Ovary (tissue), 7 donors: ENCODE measurements at regions not wholly inside any gene's neighbourhood (a gene's known extent, or its start where the extent isn't known, plus 50 kb on each side); places are given as distances from the start of the nearest gene placed in this dataset.

Experiments used
- DNase-seq, 5 donors: peaks; one replicate each; pipeline ENCODE4 v3.0.0-alpha.2; 2019 to 2020
- H3K27ac ChIP-seq, 2 donors: fragments of 200-600 bp; one replicate each; pipeline versions ENCODE4 v1.5.1 to v1.8.0; 2019 to 2022
- H3K27me3 ChIP-seq: fragments of 200-600 bp; one replicate; pipeline ENCODE4 v1.8.0; 2022
- H3K36me3 ChIP-seq: fragments of 200-600 bp; sonication (generic); one replicate; pipeline ENCODE4 v1.5.1; 2019
- H3K4me1 ChIP-seq: one replicate; pipeline ENCODE4 v1.8.1; 2013; ENCODE audit warnings: mild to moderate bottlenecking, moderate library complexity; ENCODE audit not compliant: insufficient read depth
- H3K4me3 ChIP-seq: fragments of 200-600 bp; sonication (generic); one replicate; pipeline ENCODE4 v1.5.1; 2017
- H3K9me3 ChIP-seq, 2 donors: fragments of 200-600 bp in 1 of 2; sonication (generic) in 1 of 2; one replicate each; pipeline versions ENCODE4 v1.5.1 to v1.8.1; 2013 to 2019; ENCODE audit warnings: mild to moderate bottlenecking in 1 of 2, moderate library complexity in 1 of 2
- EP300 ChIP-seq: sonication (generic); formaldehyde crosslinking; IDR thresholded peaks from one replicate; pipeline ENCODE4 v1.6.1; 2017; ENCODE audit warnings: antibody characterized with exemption
- POLR2A ChIP-seq: fragments of 450-650 bp; IDR thresholded peaks from one replicate; pipeline ENCODE4 v1.6.1; 2017; ENCODE audit warnings: antibody characterized with exemption, mild to moderate bottlenecking, moderate library complexity
- WGBS, 3 donors: extraction: QIAGEN DNeasy Blood & Tissue Kit in 1 of 3; methylation state at CpG; one replicate each; pipeline versions ENCODE4 v1.1.5 to v1.1.7; 2013 to 2017; 5-methylcytosine and 5-hydroxymethylcytosine counted together
- intact Hi-C, 4 donors: fragments of 100-400 bp; cut with DNase I; formaldehyde crosslinking; loops; one replicate each; pipeline versions ENCODE4 v1.11.0 to v1.15.1; 2022 to 2023
- TF ChIP-seq, protein P1 (sequence below), 3 donors: fragments of 450-650 bp in 2 of 3; fragments of 200-600 bp in 1 of 3; IDR thresholded peaks; one replicate each; pipeline versions ENCODE4 v1.5.1 to v1.8.0; 2016 to 2022; ENCODE audit warnings: antibody characterized with exemption in 3 of 3, mild to moderate bottlenecking in 1 of 3
- donor health status: DM: no; HTN: no; CAD: no; lungs with moderate emphysema.
- donor health status: DM: no; HTN: no; CAD: no.
- donor health status: Bipolar disorder and iron deficiency.
- donor health status: DM: no; HTN: no; CAD: no.
- donor health status: DM: yes; HTN: yes; CAD: no.

DNA sequence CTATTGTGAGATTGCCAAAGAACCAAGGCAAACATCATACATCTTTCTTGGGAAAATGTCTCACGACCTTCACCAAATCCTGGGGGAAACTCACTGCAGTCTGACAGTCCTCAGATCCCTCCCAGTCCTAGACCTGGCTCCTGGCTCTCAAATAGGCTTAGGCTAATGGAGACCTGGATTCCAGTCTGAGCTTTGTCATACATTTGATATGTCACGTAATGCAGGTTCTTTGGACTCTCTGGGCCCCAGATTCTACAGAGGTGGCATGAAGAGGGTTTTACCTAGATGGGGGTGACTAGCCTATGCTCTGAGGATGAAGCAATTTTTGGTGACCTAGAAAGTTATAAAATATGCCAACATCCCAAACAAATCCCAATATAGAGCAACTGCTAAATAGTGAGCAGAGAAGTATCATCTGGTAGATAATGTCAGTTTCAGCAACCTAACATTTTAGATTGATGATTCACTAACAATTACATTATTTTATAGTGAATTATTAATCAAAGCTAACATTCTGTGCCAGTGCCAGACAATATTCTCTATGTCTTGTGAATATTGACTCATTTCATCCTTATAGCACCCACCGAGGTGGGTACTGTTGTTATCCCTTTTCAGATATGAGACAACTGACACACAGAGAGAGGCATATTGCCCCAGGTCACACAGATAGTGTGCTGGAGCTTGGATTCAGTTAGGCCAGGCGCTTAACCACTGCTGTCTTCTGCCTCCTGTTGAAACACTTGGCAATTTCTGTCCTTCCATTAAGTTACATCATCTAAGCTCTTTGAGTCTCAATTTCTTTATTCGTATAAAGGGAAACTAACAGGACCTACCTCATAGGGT is 195.4 kb upstream of the MAMLD1 start:
- intact Hi-C loops = no loop called here
- no peaks in the 10 kb centered on the region for H3K4me1 ChIP-seq
- WGBS, 3 donors = 59 to 75% (median 64%) methylated on average over 5 of the region's 5 CpGs
- no peaks in the 10 kb centered on the region for H3K27me3 ChIP-seq
- no peak overlapping the region for H3K4me3 ChIP-seq
- H3K27ac ChIP-seq = no peak overlapping the region
- no peaks in the 10 kb centered on the region for H3K36me3 ChIP-seq
- TF ChIP-seq POLR2A (no peak), EP300 (no peak)
- DNase-seq = no peak
- H3K9me3 ChIP-seq = no peaks in the 10 kb centered on the region

DNA sequence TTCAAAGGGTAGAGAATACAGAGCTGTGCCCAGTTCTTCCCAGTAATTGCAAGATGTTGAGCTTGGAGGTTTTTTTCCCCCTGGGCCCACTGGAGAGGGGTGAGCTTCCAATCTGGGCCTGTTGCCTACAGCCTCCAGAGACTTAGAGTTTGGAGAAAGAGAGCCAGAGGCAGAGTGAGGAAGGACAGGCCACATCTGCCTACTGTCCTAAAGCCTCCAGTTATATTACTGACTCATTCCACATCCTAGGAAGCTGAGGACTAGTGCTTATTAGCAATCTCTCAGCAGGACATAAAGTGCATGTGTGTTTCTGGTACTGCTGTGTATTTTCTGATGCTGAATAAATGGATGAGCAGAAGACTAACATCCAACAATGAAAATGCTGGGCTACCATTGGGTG is 181.0 kb upstream of the MAMLD1 start:
- intact Hi-C loops = no loop called here
- Histone ChIP-seq H3K4me1 (no peaks in the 10 kb centered on the region), H3K4me3 (no peak overlapping the region), H3K36me3 (no peaks in the 10 kb centered on the region), H3K27ac (no peak overlapping the region), H3K9me3 (no peaks in the 10 kb centered on the region), H3K27me3 (no peaks in the 10 kb centered on the region)
- TF ChIP-seq POLR2A = no peak
- no peak for DNase-seq

DNA sequence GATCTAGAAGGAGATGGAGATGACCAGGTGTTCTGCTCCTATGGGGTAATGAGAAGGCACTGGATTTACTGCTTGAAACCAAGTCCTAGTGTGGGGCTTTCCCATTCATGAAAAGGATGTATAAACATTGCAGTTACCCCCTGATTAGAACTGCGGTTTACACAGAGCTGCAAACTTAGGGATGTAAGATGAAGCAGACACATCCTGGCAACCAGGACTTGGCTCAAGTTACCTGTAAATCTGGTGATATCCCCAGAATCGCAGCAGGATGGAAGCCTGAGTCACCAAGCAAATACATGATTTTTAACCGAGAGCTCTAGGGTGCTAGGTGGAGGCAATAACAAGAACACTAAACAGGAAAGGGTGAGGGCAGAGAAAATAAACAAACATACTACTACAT is 178.6 kb upstream of the MAMLD1 start:
- H3K27me3 ChIP-seq = no peaks in the 10 kb centered on the region
- no peak for DNase-seq
- no peak overlapping the region for H3K27ac ChIP-seq
- 59 to 75% (median 66%) methylated on average over 3 of the region's 3 CpGs for WGBS, 3 donors
- no peaks in the 10 kb centered on the region for H3K4me1 ChIP-seq
- TF ChIP-seq EP300 (no peak), POLR2A (no peak)
- TF ChIP-seq, protein P1, sequence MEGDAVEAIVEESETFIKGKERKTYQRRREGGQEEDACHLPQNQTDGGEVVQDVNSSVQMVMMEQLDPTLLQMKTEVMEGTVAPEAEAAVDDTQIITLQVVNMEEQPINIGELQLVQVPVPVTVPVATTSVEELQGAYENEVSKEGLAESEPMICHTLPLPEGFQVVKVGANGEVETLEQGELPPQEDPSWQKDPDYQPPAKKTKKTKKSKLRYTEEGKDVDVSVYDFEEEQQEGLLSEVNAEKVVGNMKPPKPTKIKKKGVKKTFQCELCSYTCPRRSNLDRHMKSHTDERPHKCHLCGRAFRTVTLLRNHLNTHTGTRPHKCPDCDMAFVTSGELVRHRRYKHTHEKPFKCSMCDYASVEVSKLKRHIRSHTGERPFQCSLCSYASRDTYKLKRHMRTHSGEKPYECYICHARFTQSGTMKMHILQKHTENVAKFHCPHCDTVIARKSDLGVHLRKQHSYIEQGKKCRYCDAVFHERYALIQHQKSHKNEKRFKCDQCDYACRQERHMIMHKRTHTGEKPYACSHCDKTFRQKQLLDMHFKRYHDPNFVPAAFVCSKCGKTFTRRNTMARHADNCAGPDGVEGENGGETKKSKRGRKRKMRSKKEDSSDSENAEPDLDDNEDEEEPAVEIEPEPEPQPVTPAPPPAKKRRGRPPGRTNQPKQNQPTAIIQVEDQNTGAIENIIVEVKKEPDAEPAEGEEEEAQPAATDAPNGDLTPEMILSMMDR (IDR thresholded peaks at IDR 0.05) = no peak
- H3K36me3 ChIP-seq = no peaks in the 10 kb centered on the region
- H3K4me3 ChIP-seq = no peak overlapping the region
- intact Hi-C loops = no loop called here
- no peaks in the 10 kb centered on the region for H3K9me3 ChIP-seq

DNA sequence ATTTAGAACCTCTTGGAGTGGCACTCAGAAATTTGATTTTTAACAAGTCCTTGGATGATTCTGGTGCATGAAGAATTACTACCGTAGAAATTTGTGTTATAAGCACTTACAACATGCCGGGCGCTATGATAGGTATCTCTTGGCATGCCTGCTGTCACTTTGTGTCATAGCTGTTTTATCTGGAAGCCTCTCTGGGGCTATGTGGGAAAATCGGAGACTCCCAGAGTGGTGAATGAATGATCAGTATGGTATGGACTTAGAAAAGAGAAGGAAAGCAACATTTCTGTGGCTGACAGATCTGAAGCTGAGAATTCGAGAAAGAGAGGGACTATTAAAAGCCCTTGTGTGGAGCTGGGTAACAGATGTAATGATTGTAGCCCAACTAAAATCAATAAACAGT is 177.4 kb upstream of the MAMLD1 start:
- 81 to 87% (median 82%) methylated on average over 5 of the region's 5 CpGs for WGBS, 3 donors
- TF ChIP-seq EP300 (no peak), POLR2A (no peak)
- TF ChIP-seq, protein P1 (IDR thresholded peaks at IDR 0.05) = no peak
- Histone ChIP-seq H3K4me3 (no peak overlapping the region), H3K9me3 (no peaks in the 10 kb centered on the region), H3K36me3 (no peaks in the 10 kb centered on the region), H3K27me3 (no peaks in the 10 kb centered on the region), H3K27ac (no peak overlapping the region), H3K4me1 (no peaks in the 10 kb centered on the region)
- intact Hi-C loops = no loop called here
- DNase-seq = no peak

DNA sequence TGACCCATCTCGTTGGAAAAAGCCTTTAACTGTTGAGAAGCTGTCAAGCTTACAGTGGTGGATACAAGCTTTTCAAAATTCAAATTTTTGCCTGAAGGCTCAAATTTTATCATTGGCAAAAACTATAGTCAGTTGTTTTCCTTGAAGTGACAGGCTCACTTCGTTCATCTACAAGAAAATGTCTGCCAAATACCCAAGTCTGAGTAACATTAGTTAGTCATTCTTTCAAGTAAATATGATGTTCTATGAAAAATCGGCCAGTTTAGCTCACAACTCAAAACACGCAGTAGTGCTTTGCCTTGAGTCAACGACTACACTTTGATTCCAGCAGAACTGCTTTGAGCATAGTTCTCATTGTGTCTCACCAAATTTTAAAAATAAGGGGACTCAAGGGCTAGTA is 170.3 kb upstream of the MAMLD1 start:
- Histone ChIP-seq H3K27me3 (no peaks in the 10 kb centered on the region), H3K27ac (no peak overlapping the region), H3K4me3 (no peak overlapping the region), H3K4me1 (no peaks in the 10 kb centered on the region), H3K36me3 (no peaks in the 10 kb centered on the region), H3K9me3 (no peaks in the 10 kb centered on the region)
- DNase-seq = no peak
- TF ChIP-seq POLR2A (no peak), EP300 (no peak)
- TF ChIP-seq, protein P1 (IDR thresholded peaks at IDR 0.05) = no peak
- intact Hi-C loops = loop anchor here in 1 of 4 donors (10.0 kb wide), 1 partner anchor 58 kb away; no protein-coding TSS in a partner anchor
- 61 to 64% (median 61%) methylated on average over 5 of the region's 5 CpGs for WGBS, 3 donors
